IMR-90 (cell line): ENCODE measurements at regions not wholly inside any gene's neighbourhood (a gene's known extent, or its start where the extent isn't known, plus 50 kb on each side); places are given as distances from the start of the nearest gene placed in this dataset.

ENCODE experiments used
- ATAC-seq: fragments of 200-7000 bp; cut with Tn5 transposase; 2 replicates; pipeline ENCODE4 v1.9.1; 2020; ENCODE audit warnings: low read depth, mild to moderate bottlenecking, moderate library complexity
- BruUV-seq: library from RNA; stranded (reverse); fragments of 400-500 nt; replicated peaks from 2 replicates; lab custom pipeline; 2021; lab: Mats Ljungman, UMichigan
- CTCF ChIA-PET: fragments of 300-600 bp; formaldehyde crosslinking; extraction: SDS; loops from one replicate; lab custom pipeline; 2021; ENCODE audit warnings: antibody characterized with exemption; lab: Yijun Ruan, JAX
- POLR2A ChIA-PET: fragments of 300-600 bp; sonication (Branson Sonifier 250); formaldehyde crosslinking; loops from one replicate; lab custom pipeline; 2022; ENCODE audit warnings: antibody characterized with exemption; ENCODE audit not compliant: unreplicated experiment; lab: Charles Lee
- DNase-seq: peaks from one replicate; pipeline ENCODE4 v3.0.0; 2013
- H2AFZ ChIP-seq: replicated peaks from 2 replicates; pipeline ENCODE3; 2013; ENCODE audit warnings: low read length, mild to moderate bottlenecking; ENCODE audit not compliant: poor library complexity
- H2AK5ac ChIP-seq: 2 replicates; pipeline ENCODE4 v1.6.1; 2013; ENCODE audit warnings: low read depth, low read length, inconsistent platforms
- H2AK9ac ChIP-seq: replicated peaks from 2 replicates; pipeline ENCODE3; 2013; ENCODE audit warnings: mild to moderate bottlenecking, low read depth, low read length, moderate library complexity; ENCODE audit not compliant: poor library complexity
- H2BK120ac ChIP-seq: 2 replicates; pipeline ENCODE4 v1.6.1; 2013; ENCODE audit warnings: low read depth, low read length, inconsistent platforms
- H2BK15ac ChIP-seq: 3 replicates; pipeline ENCODE4 v1.6.1; 2013; ENCODE audit warnings: low read depth, low read length, inconsistent platforms
- H2BK20ac ChIP-seq: 2 replicates; pipeline ENCODE4 v1.6.1; 2013; ENCODE audit warnings: low read depth, mild to moderate bottlenecking, inconsistent platforms, low read length, moderate library complexity
- H2BK5ac ChIP-seq: 2 replicates; pipeline ENCODE4 v1.6.1; 2013; ENCODE audit warnings: mild to moderate bottlenecking, low read depth, low read length, inconsistent platforms; ENCODE audit not compliant: poor library complexity, severe bottlenecking
- H3K14ac ChIP-seq: replicated peaks from 2 replicates; pipeline ENCODE4 v1.6.1; 2013; ENCODE audit warnings: low read depth, low read length, inconsistent platforms
- H3K18ac ChIP-seq: 2 replicates; pipeline ENCODE4 v1.6.1; 2013; ENCODE audit warnings: low read depth, low read length, control low read depth
- H3K23ac ChIP-seq: 2 replicates; pipeline ENCODE4 v1.6.1; 2013; ENCODE audit warnings: low read depth, low read length, inconsistent platforms
- H3K27ac ChIP-seq: 2 replicates; pipeline ENCODE4 v1.5.1; 2013; ENCODE audit warnings: mild to moderate bottlenecking, control low read depth, low read length; ENCODE audit not compliant: insufficient read depth
- H3K27me3 ChIP-seq: 2 replicates; pipeline ENCODE4 v1.6.1; 2013; ENCODE audit warnings: low read length; ENCODE audit not compliant: control insufficient read depth, insufficient read depth
- H3K36me3 ChIP-seq: 2 replicates; pipeline ENCODE4 v1.6.1; 2013; ENCODE audit warnings: low read length, mixed read lengths; ENCODE audit not compliant: control insufficient read depth, insufficient read depth
- H3K4ac ChIP-seq: 2 replicates; pipeline ENCODE4 v1.6.1; 2013; ENCODE audit warnings: low read depth, low read length, inconsistent platforms
- H3K4me1 ChIP-seq: 2 replicates; pipeline ENCODE4 v1.6.1; 2013; ENCODE audit warnings: low read length, mixed read lengths; ENCODE audit not compliant: control insufficient read depth, insufficient read depth
- H3K4me2 ChIP-seq: 2 replicates; pipeline ENCODE4 v1.6.1; 2013; ENCODE audit warnings: low read depth, mild to moderate bottlenecking, control low read depth, low read length, moderate library complexity
- H3K4me3 ChIP-seq: 2 replicates; pipeline ENCODE4 v1.5.1; 2013; ENCODE audit warnings: low read depth, mild to moderate bottlenecking, control low read depth, low read length, moderate library complexity; ENCODE audit not compliant: insufficient read depth
- H3K56ac ChIP-seq: 2 replicates; pipeline ENCODE4 v1.6.1; 2013; ENCODE audit warnings: low read length, inconsistent platforms; ENCODE audit not compliant: insufficient read depth; ENCODE audit errors: extremely low read depth
- H3K79me1 ChIP-seq, 2 experiments: 2 replicates each; pipeline ENCODE4 v1.6.1; 2013; ENCODE audit warnings: low read length in 2 of 2, inconsistent platforms in 1 of 2, low read depth in 1 of 2
- H3K9ac ChIP-seq: 2 replicates; pipeline ENCODE4 v1.6.1; 2013; ENCODE audit warnings: low read depth, low read length, control low read depth
- H3K9me1 ChIP-seq: 2 replicates; pipeline ENCODE4 v1.6.1; 2013; ENCODE audit warnings: low read length, inconsistent platforms; ENCODE audit not compliant: insufficient read depth
- H3K9me3 ChIP-seq: 2 replicates; pipeline ENCODE4 v1.6.1; 2013; ENCODE audit warnings: low read length; ENCODE audit not compliant: control insufficient read depth, insufficient read depth
- H4K20me1 ChIP-seq: 2 replicates; pipeline ENCODE4 v1.6.1; 2013; ENCODE audit warnings: low read length, inconsistent platforms; ENCODE audit not compliant: insufficient read depth
- H4K5ac ChIP-seq: 2 replicates; pipeline ENCODE4 v1.6.1; 2013; ENCODE audit warnings: mild to moderate bottlenecking, low read depth, low read length, control low read depth
- H4K8ac ChIP-seq, 2 experiments: 2 replicates each; pipeline ENCODE4 v1.6.1; 2013; ENCODE audit warnings: low read depth in 2 of 2, low read length in 2 of 2, control low read depth in 1 of 2, inconsistent platforms in 1 of 2
- H4K91ac ChIP-seq: 2 replicates; pipeline ENCODE4 v1.6.1; 2013; ENCODE audit warnings: low read depth, low read length, inconsistent platforms; ENCODE audit not compliant: insufficient read depth
- RAD21 ChIP-seq: IDR thresholded peaks from 2 replicates; pipeline ENCODE4 v1.6.1; 2012; ENCODE audit warnings: low read length, improper control_type of control experiment
- whole genome bisulfite sequencing, 2 experiments: methylation state at CpG; one replicate each; pipeline versions ENCODE4 v1.1.5 to v1.1.7; 2013; ENCODE audit warnings: missing lambda C conversion rate in 2 of 2; ENCODE audit not compliant: insufficient read length in 1 of 2; ENCODE audit errors: extremely low coverage in 2 of 2; 5-methylcytosine and 5-hydroxymethylcytosine counted together
- dilution Hi-C: fragments of 300-500 bp; cut with HindIII; formaldehyde crosslinking; loops from one replicate; pipeline ENCODE4 v1.14.3; 2018; ENCODE audit warnings: low sequenced_read_pairs; ENCODE audit not compliant: unreplicated experiment
- in situ Hi-C: fragments of 300-500 bp; cut with MboI; formaldehyde crosslinking; loops from 3 replicates; pipeline ENCODE4 v1.14.3; 2019; ENCODE audit warnings: low sequenced_read_pairs, inconsistent platforms, mixed read lengths
- intact Hi-C: fragments of 100-400 bp; cut with micrococcal nuclease; formaldehyde crosslinking; loops from 2 replicates; pipeline ENCODE4 v1.10.0; 2022

- no TSS peak for BruUV-seq
- H3K36me3 ChIP-seq = no peaks in the 10 kb centered on the region
- H3K9me3 ChIP-seq = no peaks in the 10 kb centered on the region
- no peak overlapping the region for H2AK9ac ChIP-seq
- no peak overlapping the region for H4K91ac ChIP-seq
- no peak overlapping the region for H2BK5ac ChIP-seq
- H3K4ac ChIP-seq = no peak overlapping the region
- H3K4me3 ChIP-seq = no peak overlapping the region
- dilution Hi-C loops (no loop called here), in situ Hi-C loops (no loop called here), intact Hi-C loops (no loop called here)
- H2AFZ ChIP-seq = no peak overlapping the region
- H2AK5ac ChIP-seq = no peak overlapping the region
- no peaks in the 10 kb centered on the region for H4K20me1 ChIP-seq
- no peak overlapping the region for H3K4me2 ChIP-seq
- H3K9me1 ChIP-seq = no peaks in the 10 kb centered on the region
- H3K56ac ChIP-seq = no peak overlapping the region
- H3K9ac ChIP-seq = no peak overlapping the region
- no peak overlapping the region for H4K5ac ChIP-seq
- H2BK20ac ChIP-seq = no peak overlapping the region
- no peak overlapping the region for H3K23ac ChIP-seq
- H4K8ac ChIP-seq = no peak overlapping the region
- no peak overlapping the region for H3K27ac ChIP-seq
- TF ChIP-seq RAD21 = no peak
- no peak overlapping the region for H2BK15ac ChIP-seq
- H3K27me3 ChIP-seq = no peaks in the 10 kb centered on the region
- DNase-seq (no peak), ATAC-seq (no peak)
- no peak overlapping the region for H3K14ac ChIP-seq
- H3K4me1 ChIP-seq = no peaks in the 10 kb centered on the region
- POLR2A ChIA-PET = no interaction called here
- H2BK120ac ChIP-seq = no peak overlapping the region
- CTCF ChIA-PET = no interaction called here
- no peaks in the 10 kb centered on the region for H3K79me1 ChIP-seq
- H3K18ac ChIP-seq = no peak overlapping the region
- no CpG with 5 or more reads among the region's 2 CpGs for WGBS, 2 experiments
Measured at GRCh38 chrX:123083924-123084323, 100.2 kb upstream of the GRIA3 start.
